ENCODE measurements at regions not wholly inside any gene's neighbourhood (a gene's known extent, or its start where the extent isn't known, plus 50 kb on each side); places are given as distances from the start of the nearest gene placed in this dataset.

- intact Hi-C loops (cut with micrococcal nuclease; ENCODE audit: unreplicated experiment) = no loop called here
- H3K27ac ChIP-seq = no peak overlapping the region
Observed at GRCh38 chr1:229028987-229029878, 241.7 kb upstream of the RAB4A start.

GRCh38 chr1:229029879-229030235 is 241.1 kb upstream of the RAB4A start:
- no TSS peak for BruUV-seq (replicated peaks)
- Histone ChIP-seq H3F3A (ENCODE audit: insufficient read depth, low read depth) (no peaks in the 10 kb centered on the region), H3K9me2 (ENCODE audit: insufficient read depth) (no peaks in the 10 kb centered on the region), H3K4me3 (no peak overlapping the region), H3K27me3 (ENCODE audit: insufficient read depth, low read depth) (peaks cover 26% of the 10 kb centered on the region; the same call in 1 of the 2 replicates), H3K79me2 (ENCODE audit: low read depth) (no peaks in the 10 kb centered on the region), H3K36me3 (ENCODE audit: low read depth) (no peaks in the 10 kb centered on the region), H3K4me1 (replicated peaks; ENCODE audit: insufficient read depth) (no peaks in the 10 kb centered on the region), H3K27ac (no peak overlapping the region), H3K9me3 (ENCODE audit: insufficient read depth, low read depth) (no peaks in the 10 kb centered on the region), H4K20me1 (ENCODE audit: insufficient read depth) (no peaks in the 10 kb centered on the region), H3K4me2 (no peak overlapping the region), H2AFZ (no peak overlapping the region)
- POLR2A ChIA-PET (ENCODE audit: unreplicated experiment) = no interaction called here
- TF ChIP-seq EZH2 (IDR thresholded peaks at IDR 0.05; ENCODE audit: low read depth) = no peak
- TF ChIP-seq, protein P1, sequence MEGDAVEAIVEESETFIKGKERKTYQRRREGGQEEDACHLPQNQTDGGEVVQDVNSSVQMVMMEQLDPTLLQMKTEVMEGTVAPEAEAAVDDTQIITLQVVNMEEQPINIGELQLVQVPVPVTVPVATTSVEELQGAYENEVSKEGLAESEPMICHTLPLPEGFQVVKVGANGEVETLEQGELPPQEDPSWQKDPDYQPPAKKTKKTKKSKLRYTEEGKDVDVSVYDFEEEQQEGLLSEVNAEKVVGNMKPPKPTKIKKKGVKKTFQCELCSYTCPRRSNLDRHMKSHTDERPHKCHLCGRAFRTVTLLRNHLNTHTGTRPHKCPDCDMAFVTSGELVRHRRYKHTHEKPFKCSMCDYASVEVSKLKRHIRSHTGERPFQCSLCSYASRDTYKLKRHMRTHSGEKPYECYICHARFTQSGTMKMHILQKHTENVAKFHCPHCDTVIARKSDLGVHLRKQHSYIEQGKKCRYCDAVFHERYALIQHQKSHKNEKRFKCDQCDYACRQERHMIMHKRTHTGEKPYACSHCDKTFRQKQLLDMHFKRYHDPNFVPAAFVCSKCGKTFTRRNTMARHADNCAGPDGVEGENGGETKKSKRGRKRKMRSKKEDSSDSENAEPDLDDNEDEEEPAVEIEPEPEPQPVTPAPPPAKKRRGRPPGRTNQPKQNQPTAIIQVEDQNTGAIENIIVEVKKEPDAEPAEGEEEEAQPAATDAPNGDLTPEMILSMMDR (conservative IDR thresholded peaks at IDR 0.05) = no peak
- no peak for DNase-seq
- intact Hi-C loops (cut with micrococcal nuclease; ENCODE audit: unreplicated experiment) = no loop called here
- CTCF ChIA-PET = no interaction called here

More at GRCh38 chr1:229028987-229029878, 241.7 kb upstream of the RAB4A start:
- Histone ChIP-seq H3K4me3 (no peak overlapping the region), H3K4me2 (no peak overlapping the region), H2AFZ (no peak overlapping the region), H3K9me2 (ENCODE audit: insufficient read depth) (no peaks in the 10 kb centered on the region), H3K79me2 (ENCODE audit: low read depth) (no peaks in the 10 kb centered on the region), H4K20me1 (ENCODE audit: insufficient read depth) (no peaks in the 10 kb centered on the region), H3K9me3 (ENCODE audit: insufficient read depth, low read depth) (no peaks in the 10 kb centered on the region), H3F3A (ENCODE audit: insufficient read depth, low read depth) (no peaks in the 10 kb centered on the region), H3K27me3 (ENCODE audit: insufficient read depth, low read depth) (peaks cover 26% of the 10 kb centered on the region; the same call in 1 of the 2 replicates), H3K36me3 (ENCODE audit: low read depth) (no peaks in the 10 kb centered on the region), H3K4me1 (replicated peaks; ENCODE audit: insufficient read depth) (no peaks in the 10 kb centered on the region)
- TF ChIP-seq, protein P1 (conservative IDR thresholded peaks at IDR 0.05) = no peak
- TF ChIP-seq EZH2 (IDR thresholded peaks at IDR 0.05; ENCODE audit: low read depth) = no peak
- no peak for DNase-seq
- ChIA-PET POLR2A (ENCODE audit: unreplicated experiment) (no interaction called here), CTCF (interaction anchor here (0.7 kb wide), 1 partner anchor 1944 kb away, joined by 3 read pairs; no protein-coding TSS in a partner anchor)
- no TSS peak for BruUV-seq (replicated peaks)

DNA sequence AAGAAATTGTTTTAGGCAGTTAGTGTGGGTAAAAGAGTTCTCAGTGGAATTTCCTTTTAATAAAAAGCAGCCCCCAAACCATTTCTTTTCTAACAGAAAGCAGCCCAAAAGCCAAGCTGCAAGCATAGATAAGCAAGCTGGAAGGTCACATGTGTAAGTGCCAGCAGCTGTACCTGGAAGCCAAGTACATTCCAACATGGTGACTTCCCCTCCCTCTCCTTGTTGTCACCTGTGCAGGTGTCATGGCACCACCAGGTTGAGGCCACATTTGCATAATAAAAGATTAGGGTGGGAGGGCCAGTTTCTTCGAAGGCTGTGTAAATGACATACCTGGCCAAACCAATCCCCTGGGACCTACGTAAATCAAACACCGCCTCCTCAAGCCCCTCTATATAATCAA is 240.3 kb upstream of the RAB4A start:
- Histone ChIP-seq H3F3A (ENCODE audit: insufficient read depth, low read depth) (no peaks in the 10 kb centered on the region), H3K9me2 (ENCODE audit: insufficient read depth) (no peaks in the 10 kb centered on the region), H3K4me1 (replicated peaks; ENCODE audit: insufficient read depth) (no peaks in the 10 kb centered on the region), H3K27ac (no peak overlapping the region), H3K4me3 (no peak overlapping the region), H3K36me3 (ENCODE audit: low read depth) (no peaks in the 10 kb centered on the region), H3K9me3 (ENCODE audit: insufficient read depth, low read depth) (no peaks in the 10 kb centered on the region), H3K79me2 (ENCODE audit: low read depth) (no peaks in the 10 kb centered on the region), H4K20me1 (ENCODE audit: insufficient read depth) (no peaks in the 10 kb centered on the region), H3K4me2 (no peak overlapping the region), H3K27me3 (ENCODE audit: insufficient read depth, low read depth) (peaks cover 29% of the 10 kb centered on the region; the same call in 1 of the 2 replicates), H2AFZ (no peak overlapping the region)
- ChIA-PET CTCF (no interaction called here), POLR2A (ENCODE audit: unreplicated experiment) (no interaction called here)
- BruUV-seq (replicated peaks) = no TSS peak
- intact Hi-C loops (cut with micrococcal nuclease; ENCODE audit: unreplicated experiment) = no loop called here
- no peak for DNase-seq
- TF ChIP-seq, protein P1 (conservative IDR thresholded peaks at IDR 0.05) = no peak
- TF ChIP-seq EZH2 (IDR thresholded peaks at IDR 0.05; ENCODE audit: low read depth) = no peak

Data from PC-9 (cell line).